SH-SY5Y (cell line): ENCODE measurements at regions not wholly inside any gene's neighbourhood (a gene's known extent, or its start where the extent isn't known, plus 50 kb on each side); places are given as distances from the start of the nearest gene placed in this dataset.

Experiments
- GATA2 ChIP-seq: IDR thresholded peaks from 2 replicates; pipeline ENCODE4 v1.6.1; 2011; ENCODE audit warnings: mild to moderate bottlenecking, low read depth, low read length
- GATA3 ChIP-seq: IDR thresholded peaks from 2 replicates; pipeline ENCODE4 v1.6.1; 2011; ENCODE audit warnings: low read depth, mild to moderate bottlenecking, low read length, moderate library complexity

DNA sequence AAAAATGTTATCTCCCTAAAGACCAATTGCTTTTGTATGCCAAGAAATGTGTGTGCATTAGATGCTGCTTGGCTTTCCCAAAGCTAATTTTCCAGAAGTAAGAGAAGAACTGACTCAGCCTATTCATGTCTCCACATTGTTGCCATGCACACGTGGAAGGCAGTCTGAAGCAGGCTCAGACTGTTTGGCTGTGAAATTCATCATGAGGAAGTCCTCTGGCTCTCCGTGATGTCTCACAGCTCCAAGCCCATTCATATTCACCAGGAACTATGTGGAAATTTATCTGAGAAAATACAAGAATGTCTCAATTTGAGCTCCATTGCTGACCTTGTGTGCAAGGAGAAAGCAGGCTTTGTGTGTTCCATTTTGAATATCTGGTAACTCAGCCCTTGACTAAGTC lies 1022.2 kb upstream of the GJE1 start:
- TF ChIP-seq GATA2 (no peak), GATA3 (no peak)
